ENCODE measurements at regions not wholly inside any gene's neighbourhood (a gene's known extent, or its start where the extent isn't known, plus 50 kb on each side); places are given as distances from the start of the nearest gene placed in this dataset.

DNA sequence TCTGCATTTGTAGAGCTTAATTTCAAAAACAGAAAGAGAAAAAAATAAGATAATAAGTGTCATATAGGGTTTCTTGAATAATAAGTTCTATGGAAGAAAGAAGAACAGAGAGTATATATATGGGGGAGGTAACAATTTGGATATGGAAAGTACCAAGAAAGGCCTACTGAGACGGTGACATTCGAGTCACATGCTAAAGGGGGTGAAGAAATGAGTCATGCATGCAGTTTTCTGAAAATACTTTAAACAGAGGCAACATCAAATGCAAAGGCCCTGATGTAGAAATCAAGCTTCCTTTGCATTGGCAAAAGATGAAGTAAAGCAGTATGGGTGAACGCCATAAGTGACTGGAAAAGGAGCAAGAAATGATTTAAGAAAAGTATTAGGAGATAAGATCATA, 371.6 kb upstream of the ZNF385D start (continued):
- TF ChIP-seq, protein P1, sequence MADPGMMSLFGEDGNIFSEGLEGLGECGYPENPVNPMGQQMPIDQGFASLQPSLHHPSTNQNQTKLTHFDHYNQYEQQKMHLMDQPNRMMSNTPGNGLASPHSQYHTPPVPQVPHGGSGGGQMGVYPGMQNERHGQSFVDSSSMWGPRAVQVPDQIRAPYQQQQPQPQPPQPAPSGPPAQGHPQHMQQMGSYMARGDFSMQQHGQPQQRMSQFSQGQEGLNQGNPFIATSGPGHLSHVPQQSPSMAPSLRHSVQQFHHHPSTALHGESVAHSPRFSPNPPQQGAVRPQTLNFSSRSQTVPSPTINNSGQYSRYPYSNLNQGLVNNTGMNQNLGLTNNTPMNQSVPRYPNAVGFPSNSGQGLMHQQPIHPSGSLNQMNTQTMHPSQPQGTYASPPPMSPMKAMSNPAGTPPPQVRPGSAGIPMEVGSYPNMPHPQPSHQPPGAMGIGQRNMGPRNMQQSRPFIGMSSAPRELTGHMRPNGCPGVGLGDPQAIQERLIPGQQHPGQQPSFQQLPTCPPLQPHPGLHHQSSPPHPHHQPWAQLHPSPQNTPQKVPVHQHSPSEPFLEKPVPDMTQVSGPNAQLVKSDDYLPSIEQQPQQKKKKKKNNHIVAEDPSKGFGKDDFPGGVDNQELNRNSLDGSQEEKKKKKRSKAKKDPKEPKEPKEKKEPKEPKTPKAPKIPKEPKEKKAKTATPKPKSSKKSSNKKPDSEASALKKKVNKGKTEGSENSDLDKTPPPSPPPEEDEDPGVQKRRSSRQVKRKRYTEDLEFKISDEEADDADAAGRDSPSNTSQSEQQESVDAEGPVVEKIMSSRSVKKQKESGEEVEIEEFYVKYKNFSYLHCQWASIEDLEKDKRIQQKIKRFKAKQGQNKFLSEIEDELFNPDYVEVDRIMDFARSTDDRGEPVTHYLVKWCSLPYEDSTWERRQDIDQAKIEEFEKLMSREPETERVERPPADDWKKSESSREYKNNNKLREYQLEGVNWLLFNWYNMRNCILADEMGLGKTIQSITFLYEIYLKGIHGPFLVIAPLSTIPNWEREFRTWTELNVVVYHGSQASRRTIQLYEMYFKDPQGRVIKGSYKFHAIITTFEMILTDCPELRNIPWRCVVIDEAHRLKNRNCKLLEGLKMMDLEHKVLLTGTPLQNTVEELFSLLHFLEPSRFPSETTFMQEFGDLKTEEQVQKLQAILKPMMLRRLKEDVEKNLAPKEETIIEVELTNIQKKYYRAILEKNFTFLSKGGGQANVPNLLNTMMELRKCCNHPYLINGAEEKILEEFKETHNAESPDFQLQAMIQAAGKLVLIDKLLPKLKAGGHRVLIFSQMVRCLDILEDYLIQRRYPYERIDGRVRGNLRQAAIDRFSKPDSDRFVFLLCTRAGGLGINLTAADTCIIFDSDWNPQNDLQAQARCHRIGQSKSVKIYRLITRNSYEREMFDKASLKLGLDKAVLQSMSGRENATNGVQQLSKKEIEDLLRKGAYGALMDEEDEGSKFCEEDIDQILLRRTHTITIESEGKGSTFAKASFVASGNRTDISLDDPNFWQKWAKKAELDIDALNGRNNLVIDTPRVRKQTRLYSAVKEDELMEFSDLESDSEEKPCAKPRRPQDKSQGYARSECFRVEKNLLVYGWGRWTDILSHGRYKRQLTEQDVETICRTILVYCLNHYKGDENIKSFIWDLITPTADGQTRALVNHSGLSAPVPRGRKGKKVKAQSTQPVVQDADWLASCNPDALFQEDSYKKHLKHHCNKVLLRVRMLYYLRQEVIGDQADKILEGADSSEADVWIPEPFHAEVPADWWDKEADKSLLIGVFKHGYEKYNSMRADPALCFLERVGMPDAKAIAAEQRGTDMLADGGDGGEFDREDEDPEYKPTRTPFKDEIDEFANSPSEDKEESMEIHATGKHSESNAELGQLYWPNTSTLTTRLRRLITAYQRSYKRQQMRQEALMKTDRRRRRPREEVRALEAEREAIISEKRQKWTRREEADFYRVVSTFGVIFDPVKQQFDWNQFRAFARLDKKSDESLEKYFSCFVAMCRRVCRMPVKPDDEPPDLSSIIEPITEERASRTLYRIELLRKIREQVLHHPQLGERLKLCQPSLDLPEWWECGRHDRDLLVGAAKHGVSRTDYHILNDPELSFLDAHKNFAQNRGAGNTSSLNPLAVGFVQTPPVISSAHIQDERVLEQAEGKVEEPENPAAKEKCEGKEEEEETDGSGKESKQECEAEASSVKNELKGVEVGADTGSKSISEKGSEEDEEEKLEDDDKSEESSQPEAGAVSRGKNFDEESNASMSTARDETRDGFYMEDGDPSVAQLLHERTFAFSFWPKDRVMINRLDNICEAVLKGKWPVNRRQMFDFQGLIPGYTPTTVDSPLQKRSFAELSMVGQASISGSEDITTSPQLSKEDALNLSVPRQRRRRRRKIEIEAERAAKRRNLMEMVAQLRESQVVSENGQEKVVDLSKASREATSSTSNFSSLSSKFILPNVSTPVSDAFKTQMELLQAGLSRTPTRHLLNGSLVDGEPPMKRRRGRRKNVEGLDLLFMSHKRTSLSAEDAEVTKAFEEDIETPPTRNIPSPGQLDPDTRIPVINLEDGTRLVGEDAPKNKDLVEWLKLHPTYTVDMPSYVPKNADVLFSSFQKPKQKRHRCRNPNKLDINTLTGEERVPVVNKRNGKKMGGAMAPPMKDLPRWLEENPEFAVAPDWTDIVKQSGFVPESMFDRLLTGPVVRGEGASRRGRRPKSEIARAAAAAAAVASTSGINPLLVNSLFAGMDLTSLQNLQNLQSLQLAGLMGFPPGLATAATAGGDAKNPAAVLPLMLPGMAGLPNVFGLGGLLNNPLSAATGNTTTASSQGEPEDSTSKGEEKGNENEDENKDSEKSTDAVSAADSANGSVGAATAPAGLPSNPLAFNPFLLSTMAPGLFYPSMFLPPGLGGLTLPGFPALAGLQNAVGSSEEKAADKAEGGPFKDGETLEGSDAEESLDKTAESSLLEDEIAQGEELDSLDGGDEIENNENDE (IDR thresholded peaks at IDR 0.05; ENCODE audit: insufficient replicate concordance, low read length), result no peak

All from H1 (cell line).